ENCODE measurements at regions not wholly inside any gene's neighbourhood (a gene's known extent, or its start where the extent isn't known, plus 50 kb on each side); places are given as distances from the start of the nearest gene placed in this dataset.
A peak's percentile ranks its signal among the peaks of the same experiment; 100 is the strongest.

DNA sequence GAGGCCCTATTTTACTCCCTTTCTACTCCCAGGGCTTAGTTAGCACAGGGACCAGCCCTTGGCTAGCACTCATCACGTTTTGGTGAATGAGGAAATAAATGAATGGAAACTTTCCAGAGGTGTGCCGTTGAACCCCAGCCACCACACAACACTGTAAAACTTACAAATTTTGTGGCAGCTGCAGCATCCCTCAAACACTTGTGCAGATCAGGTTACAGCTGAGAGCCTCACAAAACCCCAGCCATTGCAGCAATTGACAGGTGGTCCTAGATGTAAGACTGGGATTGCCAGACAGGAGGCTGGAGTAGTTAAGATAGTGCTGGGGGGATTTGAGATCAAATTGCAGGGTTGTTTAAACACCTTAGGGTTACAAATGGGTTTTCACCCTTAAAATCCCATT, 482.2 kb upstream of the KIF2A start:
- no peak for DNase-seq (ENCODE audit: low read depth)

DNA sequence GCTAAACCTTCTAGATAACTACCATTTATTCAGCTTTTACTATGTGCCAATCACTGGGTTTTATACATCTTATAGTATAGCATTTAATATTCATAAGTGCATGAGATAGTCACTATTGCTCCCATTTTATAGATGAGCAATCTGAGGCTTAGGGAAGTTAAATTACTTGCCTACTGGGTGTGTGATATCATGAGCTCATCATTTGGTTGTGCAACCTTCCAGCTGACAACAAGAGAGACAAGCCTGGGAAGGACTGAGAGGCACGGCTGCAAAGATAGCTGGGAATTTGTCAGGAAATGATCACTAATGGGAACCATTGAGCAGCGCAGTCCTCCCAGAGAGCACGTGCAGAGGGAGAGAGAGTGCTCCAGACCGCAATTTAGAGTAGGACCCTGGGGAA, 481.6 kb upstream of the KIF2A start:
- no peak for DNase-seq (ENCODE audit: low read depth)

DNA sequence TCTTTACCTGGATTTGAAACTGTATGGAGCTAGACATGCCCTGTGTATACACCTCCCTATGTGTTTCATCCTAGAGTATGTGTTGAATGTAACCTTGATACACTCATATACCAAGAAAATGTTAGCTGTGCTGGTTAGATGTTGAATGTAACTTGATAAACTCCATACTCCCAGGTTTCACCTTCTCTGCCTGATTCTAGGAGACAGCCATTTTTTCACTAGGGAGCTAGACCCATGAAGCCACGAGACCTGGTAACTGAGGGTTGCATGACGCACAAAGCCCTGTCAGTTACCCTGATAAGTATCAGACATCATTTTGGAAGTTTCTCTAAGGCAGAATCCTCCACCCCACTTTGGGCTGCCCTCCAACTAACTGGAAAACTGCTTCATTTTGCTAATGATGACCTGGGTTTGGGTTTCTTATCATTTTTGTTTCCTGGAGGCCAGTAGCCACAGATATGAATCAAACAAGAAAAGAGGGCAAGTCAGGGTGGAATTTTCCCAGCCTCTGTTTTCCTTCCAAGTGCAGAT, 478.5 kb upstream of the KIF2A start:
- DNase-seq (ENCODE audit: low read depth) = no peak

DNA sequence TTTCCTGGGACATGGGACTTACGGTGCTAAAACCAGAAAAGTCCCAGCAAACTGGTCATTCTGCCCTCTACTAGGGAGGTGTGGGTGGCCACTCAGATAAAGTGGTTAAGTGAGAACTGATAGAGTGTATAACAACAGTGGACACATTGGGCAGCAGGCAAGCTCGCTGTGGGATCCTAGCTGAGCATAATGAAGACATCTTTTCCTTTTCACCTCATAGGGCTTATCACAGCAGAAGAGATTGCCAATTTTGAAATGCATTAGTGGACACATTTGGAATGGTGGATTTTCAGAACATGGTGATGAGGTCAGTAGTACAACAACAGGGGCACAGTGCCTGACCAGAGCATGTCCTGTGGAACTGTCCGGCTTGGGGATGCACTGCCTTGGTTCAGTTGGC, 477.1 kb upstream of the KIF2A start:
- DNase-seq (ENCODE audit: low read depth) = no peak

DNA sequence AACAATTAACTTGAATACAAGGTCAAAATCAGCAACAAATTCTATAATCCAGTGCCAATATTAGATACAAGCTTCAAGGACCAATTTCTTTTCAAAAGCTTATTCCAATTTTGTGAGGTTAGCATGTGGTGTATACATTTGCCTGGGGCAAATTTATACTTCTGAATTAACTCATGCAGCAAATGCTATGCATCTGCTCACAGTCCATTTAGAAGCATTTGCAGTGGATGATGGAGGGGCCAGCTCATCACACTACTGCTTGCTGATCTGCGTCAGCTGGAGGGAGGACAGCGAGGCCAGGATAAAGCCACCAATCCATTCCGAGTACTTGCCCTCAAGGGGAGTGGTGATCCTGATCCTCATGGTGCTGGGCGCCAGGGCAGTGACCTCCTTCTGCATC, 474.3 kb upstream of the KIF2A start:
- no peak for DNase-seq (ENCODE audit: low read depth)

DNA sequence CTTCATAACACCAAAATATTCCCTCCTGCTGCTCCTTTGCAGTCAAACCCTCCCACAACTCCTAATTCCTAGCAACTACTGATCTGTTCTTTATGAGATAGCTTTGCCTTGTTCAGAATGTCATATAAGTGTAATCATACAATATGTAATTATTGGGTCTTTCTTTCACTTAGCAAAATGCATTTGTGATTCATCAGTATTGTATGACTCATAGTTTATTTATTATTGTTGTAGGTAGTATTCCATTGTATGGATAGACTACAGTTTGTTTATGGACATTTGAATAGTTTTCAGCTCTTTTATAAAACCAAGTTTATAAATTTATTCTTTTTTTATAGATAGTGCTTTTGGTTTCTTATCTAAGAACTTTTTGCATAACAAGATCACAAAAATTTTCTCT, 468.2 kb upstream of the KIF2A start:
- no peak for DNase-seq (ENCODE audit: low read depth)

DNA sequence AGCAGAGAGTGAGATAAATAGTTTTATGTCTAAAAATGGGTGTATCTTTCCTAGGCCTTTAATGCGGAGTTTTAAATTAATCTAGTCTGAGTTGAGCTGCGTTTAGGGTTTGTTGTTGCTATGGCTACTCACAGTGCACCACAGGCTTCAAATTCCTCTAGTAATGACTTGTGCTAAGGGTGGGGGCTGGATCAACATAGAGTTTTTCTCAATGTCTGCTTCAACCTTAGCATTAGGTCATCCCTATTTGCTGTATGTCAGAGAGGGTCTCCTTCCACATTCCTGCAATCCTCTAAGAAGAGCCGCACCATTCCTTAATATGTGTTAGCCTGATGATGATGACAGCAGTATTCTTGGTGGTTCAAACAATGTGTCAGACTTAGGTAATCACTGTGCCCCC, 465.6 kb upstream of the KIF2A start:
- DNase-seq (ENCODE audit: low read depth) = no peak

DNA sequence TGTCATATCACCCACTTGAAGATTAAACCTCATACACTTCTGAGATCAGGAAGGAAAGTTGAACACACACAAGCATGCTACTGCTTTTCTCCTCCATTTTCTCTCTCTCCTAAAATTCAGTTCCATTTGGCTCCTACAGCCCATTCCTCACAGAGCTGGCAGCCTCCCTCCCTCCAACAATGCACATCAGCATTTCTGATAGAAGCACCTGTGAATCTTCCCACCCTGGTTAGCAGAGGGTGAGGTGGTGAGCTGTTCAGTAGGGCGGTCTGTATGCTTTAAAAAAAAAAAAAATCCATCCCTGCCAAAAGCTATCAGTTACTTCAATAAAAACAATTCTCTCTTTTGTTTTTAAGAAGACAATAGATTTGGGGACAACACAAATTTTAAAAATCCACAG, 463.2 kb upstream of the KIF2A start:
- no peak for DNase-seq (ENCODE audit: low read depth)

DNA sequence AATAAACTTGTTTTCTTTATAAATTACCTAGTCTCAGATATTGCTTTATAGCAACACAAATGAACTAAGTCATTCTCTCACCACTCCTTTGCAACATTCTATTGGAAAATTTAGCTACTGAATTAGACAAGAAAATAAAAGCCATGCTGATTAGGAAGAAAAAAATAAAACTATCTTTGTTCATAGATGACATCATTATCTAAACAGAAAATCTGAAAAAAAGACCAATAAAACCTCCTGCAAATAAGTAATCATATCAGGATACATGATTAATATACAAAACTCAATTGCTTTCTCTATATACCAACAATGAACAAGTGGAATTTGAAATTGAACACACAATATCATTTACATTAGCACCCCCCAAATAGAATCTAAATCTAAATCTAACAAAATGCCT, 455.3 kb upstream of the KIF2A start:
- no peak for DNase-seq (ENCODE audit: low read depth)

DNA sequence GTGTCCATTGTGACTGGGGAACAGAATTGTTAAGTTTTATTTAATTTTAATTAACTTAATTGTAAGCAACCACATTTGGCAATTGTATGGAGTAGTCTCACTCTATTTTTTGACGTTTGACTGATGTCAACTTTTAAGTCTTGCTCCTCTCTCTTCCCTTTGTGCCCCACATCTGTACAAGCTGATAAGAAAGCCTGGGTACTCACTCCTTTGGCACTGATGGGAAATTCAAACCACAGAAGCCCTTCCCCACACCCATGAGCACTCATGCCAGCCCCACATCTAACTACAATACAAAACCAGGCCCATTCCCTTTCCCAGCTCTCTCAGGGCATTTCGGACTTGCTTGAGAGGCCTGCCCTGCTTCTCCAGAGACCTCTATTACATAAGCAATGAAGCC, 451.5 kb upstream of the KIF2A start:
- no peak for DNase-seq (ENCODE audit: low read depth)

DNA sequence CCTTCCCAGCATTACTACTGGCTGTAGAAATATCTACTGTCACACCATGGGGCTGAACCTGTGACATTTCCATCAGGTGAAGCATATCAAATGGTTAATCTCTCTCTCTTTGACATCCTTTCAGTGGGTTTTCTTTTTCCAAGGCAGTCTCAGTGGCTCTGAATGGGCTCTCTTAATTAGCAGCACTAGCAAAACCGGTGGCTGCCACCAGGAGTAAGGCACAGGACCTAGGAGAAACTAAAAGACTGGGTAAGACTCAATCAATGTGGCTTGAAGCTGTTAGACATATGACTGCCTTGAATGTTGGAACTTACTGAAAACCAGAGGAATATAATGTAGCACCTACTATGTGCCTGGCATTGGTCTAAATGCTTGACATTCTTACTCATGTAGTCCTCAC, 445.0 kb upstream of the KIF2A start:
- DNase-seq (ENCODE audit: low read depth) = no peak

DNA sequence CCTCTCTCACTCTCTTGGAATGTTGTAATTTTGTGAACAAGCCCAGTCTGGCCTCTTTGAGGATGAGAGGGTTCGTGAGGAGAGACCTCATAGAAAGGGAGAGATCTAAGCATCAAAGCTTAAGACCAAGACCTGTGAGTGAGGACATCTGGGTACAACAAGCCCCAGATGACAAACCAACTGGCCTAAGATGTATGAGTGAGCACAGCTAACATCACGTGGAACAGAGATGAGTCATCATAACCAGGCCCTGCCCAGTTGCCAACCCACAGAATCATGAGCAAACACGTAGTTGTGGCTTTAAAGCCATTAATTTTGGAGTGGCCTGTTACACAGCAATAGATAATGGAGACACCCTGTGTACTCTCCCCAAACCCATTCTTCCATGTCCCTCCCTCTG, 439.1 kb upstream of the KIF2A start:
- peak; percentile 58 for DNase-seq (ENCODE audit: low read depth)

DNA sequence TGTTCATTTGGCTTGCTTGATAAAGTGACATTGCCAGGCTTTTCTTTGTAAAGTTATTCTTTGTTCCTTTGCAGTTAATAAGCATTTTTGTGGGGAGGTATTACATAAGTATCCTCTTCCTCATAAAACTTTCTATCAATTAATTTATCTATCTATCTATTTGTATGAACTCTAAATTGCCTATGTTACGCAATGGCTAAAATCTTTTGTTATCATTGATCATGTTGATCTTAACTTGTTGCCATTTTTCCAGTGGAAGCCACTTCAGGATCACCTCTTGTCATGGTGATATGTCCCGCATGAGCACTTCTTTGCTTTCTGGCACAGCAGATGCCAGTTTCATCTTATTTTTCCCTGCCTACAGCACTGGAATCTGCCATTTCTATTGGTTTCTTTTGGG, 436.7 kb upstream of the KIF2A start:
- DNase-seq (ENCODE audit: low read depth) = no peak

DNA sequence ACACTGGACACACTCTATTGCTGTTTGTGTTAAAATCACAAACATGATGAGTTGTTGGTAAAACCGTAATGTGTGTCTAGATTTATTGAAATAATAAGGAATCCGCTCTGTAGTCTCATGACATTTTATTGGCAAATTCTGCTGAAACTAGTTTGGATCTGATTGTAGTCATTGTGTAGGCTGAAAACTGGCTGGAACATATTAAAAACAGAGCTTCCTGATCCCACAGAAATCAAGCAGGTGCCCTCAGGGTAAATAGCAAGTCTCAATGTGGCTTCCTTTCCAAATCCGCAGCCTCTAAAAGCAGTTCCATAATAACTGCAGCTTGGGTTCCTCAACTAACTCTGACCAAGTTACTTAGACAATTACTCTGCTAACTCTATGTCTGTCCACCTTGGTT, 427.5 kb upstream of the KIF2A start:
- no peak for DNase-seq (ENCODE audit: low read depth)

DNA sequence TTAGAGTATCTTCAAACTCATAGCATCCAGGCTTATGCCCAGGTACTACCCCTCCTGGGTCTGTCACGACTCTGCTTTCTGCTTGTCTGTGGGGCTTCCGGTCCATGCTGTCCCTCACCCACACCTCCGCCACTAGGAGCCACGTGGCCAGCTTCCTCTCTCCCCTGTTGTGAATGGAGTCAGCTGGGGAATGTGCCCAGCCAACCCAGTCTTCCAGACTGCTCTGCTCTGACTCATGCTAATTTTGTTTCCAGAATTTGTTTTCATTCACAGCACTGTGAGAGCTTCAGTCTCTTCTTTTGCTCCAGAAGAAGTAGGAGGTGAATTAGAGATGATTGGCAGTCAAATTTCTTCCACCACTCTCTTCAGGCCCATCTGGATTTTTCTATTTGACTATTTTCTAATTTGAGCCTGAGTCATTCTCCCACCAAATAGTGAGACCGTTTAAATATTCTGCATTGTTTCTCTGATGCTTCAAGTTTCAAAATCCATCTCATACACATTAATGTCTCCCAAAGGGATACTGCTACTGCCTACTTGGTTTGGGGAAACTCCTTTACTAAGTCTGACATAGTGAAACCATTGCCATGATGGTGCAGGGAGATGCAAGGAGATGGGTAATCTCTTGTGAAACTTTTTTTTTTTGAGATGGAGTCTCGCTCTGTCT, 424.1 kb upstream of the KIF2A start:
- DNase-seq (ENCODE audit: low read depth) = peak; percentile 2

DNA sequence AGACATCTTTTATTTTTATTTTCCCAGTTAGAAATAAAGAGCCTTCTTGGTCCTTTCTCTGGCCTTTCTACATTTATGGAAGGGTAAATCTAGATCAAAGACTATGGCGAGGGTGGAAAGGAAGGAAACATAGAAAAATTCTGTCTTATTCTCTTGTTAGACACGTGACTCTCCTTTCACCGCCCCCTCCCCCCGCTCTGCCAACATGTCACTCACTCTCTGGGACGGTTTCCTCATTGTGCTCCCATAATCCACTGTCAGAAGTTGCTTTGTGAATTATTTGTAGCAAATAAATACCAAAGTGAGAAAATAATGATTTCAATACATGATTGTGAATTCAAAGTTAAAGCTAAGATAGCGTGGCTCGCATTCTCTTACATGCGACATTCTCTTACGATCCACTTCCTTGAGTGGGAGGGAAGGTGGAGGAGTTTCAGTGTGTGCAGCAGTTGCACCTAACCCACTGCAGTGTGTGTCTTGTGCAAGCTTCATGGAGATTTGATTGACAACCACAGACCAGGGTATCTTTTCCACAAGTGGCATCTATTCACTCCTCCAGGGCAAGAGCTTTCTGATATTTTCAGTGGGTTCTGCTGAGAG, 423.0 kb upstream of the KIF2A start:
- DNase-seq (ENCODE audit: low read depth) = no peak

DNA sequence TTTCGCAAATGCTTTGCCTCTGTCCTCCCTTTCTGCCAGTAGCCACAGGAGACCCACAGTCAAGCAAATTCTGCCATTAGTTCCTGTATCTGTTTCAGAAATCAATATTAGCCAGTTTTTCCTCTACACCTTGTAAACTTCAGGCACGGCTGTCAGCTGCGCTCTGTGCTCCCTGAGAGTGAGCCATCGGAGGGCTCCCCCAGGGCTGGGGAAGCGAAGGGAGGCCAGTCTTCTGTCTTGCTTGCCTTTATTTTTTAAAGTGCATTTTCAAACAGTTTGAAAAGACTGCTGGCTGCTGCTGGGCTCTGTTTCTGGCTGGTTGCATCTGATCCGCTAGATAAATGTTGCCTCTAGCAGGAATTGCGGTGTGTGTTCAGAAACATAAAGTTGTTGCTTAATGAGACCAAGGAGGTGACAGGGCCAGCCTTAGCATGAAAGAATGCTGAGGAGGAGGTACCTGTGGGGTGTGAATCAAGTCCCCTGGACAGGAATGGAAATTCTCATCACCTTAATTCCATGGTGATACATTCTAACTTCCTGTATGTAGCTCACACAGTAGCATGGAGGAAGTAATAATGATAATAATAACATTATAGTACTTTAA, 421.7 kb upstream of the KIF2A start:
- no peak for DNase-seq (ENCODE audit: low read depth)

DNA sequence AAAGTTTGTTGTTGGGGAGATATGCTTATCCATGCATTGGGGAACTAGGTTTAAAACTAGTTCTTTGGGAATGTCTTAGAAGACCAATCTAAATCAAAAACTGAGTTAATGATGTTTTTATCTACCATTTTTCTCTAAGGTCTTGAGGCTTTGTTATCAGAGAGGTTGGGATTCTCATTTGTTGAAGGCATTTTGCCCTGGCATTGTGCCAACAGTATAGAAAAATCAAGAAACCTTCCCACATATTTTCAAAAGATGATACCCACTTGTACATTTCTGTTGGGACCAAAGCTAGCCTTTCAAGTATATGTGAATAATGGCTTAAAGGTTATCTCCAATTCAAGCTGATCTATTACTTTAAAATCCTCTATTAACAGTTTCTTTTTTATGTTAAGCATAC, 419.8 kb upstream of the KIF2A start:
- DNase-seq (ENCODE audit: low read depth) = no peak

DNA sequence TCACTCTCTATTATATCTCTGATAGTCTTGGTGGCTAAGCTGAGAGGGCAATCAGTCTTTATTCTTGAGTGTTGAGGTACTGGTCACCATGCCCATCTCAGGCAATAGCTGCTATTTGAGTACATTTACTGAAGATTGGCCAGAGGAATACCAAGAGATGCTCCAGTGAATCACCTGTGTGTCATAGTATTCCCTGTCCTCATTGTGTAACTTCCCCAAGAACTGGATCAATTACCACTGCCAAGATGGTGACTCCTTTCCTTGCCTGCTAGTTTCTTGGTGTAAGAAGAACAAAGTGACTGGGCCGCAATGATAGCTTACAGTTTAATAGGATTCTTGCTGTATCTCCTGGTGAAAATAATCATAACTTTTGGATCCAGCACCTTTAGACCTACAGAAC, 418.7 kb upstream of the KIF2A start:
- no peak for DNase-seq (ENCODE audit: low read depth)

DNA sequence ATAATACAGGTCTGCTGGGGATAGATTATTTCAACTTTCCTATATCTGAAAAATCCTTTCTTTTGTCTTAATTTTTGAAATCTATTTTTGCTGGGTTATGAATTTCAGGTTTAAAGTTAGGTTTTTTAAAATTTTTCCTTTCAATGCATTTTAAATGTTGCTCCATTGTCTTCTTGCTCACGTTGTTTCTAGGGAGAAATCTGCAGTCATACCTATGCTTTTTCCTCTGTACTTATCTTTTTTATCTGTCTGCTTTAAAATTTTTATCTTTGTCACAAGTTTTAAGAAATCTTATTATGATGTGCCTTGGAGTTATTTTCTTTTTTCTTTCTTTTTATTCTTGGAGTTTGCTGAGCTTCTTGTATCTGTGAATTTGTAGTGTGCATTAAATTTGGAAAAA, 412.0 kb upstream of the KIF2A start:
- DNase-seq (ENCODE audit: low read depth) = no peak

DNA sequence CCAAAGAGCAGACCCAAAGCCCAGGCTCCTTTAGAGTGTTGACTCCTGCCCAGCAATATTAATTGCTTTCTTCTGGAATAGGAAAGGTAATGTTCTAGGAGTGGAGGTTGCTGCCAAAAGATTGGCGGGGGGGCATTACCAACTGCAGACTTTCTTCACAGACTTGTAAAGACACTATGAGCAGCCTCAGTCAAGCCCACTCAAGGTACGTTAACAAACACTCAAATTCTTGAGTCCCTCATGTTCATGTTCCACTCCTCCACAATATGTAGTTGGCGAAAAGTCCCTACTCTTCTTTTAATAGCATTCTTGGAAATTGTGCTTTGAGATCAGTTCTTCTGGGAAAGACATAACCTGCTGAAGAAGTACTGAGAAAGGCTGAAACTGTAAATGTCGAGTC, 409.2 kb upstream of the KIF2A start:
- no peak for DNase-seq (ENCODE audit: low read depth)

DNA sequence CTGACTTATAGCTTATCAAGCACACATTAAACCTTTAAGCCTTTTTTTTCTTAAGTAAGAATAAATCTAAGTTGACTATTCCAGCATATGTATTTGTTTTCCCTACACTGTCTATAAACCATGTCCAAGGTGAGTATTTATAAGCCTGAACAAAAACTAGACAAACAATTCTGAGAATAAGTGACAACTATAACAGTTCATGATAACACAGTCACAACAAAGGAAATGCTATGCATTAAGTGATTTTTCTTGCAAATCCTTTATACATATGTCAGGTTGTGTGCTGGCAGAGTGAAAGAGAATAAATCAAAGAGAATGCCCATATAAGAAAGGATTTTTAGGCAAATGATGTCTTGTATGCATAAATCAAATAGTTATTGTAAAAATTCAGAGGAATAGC, 408.8 kb upstream of the KIF2A start:
- DNase-seq (ENCODE audit: low read depth) = no peak

DNA sequence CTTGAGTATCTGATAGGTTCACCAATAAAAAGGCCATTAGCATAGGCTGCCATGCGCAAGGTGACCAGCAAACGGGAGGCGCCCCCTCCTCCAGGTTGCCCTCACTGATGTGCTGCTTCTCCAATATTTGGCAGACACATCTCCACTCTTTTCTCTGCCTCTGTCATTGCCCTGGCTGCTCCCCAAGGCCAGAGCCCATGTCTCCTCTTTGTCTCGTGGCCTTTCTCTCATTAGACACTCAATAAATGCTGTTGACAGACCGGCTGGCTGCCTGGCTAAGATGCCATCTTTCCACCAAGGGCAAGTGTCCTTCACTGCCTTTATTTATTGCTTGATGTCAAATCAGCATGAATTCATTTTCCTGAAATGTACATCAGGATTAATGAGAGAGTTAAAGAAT, 404.0 kb upstream of the KIF2A start:
- no peak for DNase-seq (ENCODE audit: low read depth)

DNA sequence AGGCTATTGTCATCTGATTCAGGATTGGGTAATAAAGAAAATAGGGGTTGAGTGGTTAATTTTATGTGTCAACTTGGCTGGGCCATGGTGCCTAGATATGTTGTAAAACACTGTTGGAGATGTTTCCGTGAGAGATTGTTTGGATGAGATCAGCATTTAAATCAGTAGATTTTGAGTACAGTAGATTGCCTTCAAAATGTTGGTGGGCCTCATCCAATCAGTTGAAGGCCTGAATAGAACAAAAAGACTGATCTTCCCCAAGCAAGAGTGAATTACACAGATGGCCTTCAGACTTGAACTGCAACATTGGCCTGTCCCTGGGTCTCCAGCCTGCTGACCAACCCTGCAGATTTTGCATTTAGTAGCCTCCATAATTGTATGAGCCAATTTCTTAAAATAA, 401.3 kb upstream of the KIF2A start:
- no peak for DNase-seq (ENCODE audit: low read depth)

Data from ELR (cell line).